Right renal pelvis (tissue), 4 donors: ENCODE measurements at regions not wholly inside any gene's neighbourhood (a gene's known extent, or its start where the extent isn't known, plus 50 kb on each side); places are given as distances from the start of the nearest gene placed in this dataset.
"Not testable (repeated sequence)": the region's sequence is repeated elsewhere in the genome, so short reads cannot be mapped to it uniquely, and the experiment has no call there.

Experiments used
- DNase-seq, 4 donors: peaks; one replicate each; pipeline ENCODE4 v3.0.0-alpha.2; 2013; ENCODE audit warnings: low read depth in 4 of 4, low spot score in 3 of 4, missing footprints in 1 of 4

GRCh38 chr1:147103416-147104155 is 68.7 kb downstream of the PRKAB2 start:
- DNase-seq = not testable (repeated sequence)

DNA sequence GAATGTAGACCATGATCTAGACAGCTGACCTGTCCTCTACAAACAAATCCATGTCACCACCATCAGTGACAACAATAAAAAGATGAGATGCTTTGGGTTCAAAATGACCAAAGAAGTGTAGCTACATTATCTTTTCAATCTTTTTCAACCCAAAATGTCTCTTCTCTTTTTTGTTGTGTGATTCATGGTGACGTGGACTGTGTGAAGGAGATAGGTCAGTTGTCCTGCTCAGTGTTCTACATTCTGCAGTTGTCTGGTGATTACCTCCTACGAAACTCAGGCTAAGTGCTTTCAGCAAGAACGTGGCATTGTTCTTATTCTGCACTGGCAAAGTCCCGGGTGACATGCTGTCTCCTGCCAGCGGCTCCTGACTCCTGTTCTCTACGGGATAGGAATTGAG is 73.1 kb downstream of the PRKAB2 start:
- no peak for DNase-seq

- DNase-seq = not testable (repeated sequence)
These were observed 73.8 kb downstream of the PRKAB2 start for GRCh38 chr1:147098338-147098973.

DNA sequence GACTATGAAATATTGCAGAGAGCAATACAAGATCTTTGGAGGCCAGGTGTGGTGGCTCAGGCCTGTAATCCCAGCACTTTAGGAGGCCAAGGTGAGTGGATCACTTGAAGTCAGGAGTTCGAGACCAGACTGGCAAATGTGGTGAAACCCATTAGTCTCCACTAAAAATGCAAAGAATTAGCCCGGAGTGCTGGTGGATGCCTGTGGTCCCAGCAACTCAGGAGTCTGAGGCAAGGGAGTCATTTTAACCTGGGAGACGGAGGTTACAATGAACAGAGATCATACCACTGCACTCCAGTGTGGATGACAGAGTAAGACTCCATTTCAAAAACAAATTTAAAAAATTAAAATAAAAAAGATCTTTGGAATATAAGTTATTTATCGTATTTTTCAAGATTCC is 76.6 kb downstream of the PRKAB2 start:
- no peak for DNase-seq

DNA sequence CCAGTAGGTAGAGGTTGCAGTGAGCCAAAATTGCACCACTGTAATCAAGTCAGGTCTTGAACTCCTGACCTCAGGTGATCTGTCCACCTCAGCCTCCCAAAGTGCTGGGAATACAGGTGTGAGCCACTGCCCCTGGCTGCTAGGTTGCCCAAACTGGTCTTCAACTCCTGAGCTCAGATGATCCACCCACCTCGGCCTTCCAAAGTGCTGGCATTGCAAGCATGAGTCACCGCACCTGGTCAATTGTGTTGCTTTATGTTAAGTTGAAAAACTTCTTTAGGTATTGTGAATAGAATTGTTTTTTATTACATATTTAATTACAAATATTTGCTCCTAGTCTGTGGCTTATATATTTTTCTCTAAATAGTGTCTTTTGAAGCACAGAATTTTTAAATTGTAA is 80.5 kb downstream of the PRKAB2 start:
- no peak for DNase-seq

DNA sequence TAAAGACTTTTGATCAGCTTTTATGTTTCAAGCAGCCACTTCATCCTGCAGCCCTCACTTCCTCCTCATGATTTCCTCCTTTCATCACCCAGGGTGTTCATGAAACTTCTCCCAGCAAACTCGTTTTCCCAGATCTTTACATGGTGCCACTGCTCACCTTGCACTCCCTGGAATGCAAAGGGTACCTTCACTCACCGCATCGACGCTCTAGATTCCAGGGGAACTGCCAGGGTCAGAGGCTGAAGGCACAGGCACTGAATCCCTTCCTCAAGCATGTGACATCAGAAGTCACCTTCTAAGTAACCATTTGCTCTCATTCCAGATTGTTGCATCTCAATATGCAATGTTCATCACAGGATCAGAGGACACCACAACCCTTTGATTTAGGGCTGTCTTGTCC is 82.8 kb downstream of the PRKAB2 start:
- no peak for DNase-seq

DNA sequence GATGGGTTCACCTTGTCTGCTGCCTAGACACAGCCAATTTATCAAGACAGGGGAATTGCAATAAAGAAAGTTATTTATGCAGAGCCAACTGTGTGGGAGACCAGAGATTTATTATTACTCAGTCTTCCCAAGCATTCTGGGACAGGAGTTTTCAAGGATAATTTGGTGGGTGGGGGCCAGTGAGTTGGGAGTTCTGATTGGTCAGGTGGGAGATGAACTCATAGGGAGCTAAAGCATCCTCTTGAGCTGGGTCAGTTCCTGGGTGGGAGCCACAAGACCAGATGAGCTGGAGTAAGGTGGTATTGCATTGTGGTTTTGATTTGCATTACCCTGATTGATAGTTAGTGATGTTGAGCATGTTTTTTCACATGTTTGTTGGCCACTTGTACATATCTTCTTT is 86.1 kb downstream of the PRKAB2 start:
- DNase-seq = no peak

GRCh38 chr1:147084273-147085096 is 87.8 kb downstream of the PRKAB2 start:
- DNase-seq = peak in 3 of 4 donors; percentile 61 to 66 (median 66)

GRCh38 chr1:147083919-147084272 is 88.4 kb downstream of the PRKAB2 start:
- DNase-seq = no peak

DNA sequence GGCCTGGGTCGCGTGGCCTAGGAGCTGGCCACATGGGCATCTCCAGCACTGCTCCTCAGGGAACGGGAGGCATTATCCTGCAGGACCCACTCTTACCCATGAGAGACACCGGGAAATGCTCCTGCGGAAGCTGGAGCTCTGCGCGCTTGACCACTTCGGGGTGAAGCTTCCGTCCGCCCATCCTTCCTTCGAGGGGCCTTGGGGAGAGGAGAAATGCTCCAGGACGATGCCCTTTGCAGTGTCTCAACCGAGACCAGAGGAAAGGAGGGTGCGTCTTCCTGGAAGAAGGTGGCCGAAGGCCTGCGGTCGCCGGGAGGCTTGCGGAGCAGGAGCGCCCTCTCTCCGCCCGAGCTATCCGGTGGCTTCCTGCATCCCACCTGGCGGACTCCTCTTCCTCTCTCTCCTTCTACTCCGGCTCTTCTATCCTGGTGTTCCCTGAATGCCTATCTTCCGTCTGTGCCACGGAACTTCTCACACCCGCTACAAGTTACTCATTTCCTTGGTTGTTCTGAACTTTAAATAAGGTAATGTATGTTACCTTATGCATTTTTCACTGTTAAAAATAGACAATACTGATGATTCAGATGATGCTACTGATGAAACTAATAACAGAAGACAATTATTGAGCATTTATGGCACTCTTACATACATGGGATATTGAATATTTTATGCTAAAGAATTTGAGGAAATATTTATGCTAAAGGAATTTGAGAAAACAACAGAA is 91.4 kb downstream of the PRKAB2 start:
- DNase-seq = no peak

GRCh38 chr1:147080006-147080661 is 92.1 kb downstream of the PRKAB2 start:
- DNase-seq = no peak

DNA sequence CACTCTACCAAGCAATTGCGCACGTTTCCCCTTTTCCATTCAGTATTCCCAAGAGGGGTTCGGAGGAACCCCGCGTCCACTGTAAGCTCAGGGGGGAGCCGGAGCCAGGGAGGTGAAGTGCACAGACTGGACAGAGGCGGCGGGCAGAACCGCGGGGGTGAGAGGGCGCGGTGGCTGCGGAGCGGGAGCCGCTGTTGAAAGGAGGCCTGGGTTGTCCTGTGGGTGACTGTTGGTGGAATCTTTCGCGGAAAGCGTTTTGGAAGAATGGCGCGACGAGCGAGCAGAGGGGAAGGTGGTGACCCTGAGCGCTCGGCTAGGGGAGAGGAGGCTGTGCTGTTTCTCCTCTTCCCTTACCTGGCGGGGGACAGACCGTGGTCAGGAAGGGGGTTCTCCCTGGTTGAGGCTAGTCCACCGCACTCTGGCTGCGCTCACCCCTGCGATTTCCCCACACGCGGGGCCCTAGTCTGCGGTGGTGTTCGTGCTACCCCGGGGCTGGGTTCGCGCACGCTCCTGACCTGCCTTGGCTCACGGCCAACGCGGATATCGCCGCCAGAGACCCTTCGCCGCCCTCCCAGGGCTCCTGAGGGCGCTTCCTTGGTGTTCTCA is 92.8 kb downstream of the PRKAB2 start:
- DNase-seq = no peak

GRCh38 chr1:147078606-147079399 is 93.5 kb downstream of the PRKAB2 start:
- DNase-seq = no peak

- no peak for DNase-seq
These were observed 94.2 kb downstream of the PRKAB2 start for GRCh38 chr1:147077936-147078605.

DNA sequence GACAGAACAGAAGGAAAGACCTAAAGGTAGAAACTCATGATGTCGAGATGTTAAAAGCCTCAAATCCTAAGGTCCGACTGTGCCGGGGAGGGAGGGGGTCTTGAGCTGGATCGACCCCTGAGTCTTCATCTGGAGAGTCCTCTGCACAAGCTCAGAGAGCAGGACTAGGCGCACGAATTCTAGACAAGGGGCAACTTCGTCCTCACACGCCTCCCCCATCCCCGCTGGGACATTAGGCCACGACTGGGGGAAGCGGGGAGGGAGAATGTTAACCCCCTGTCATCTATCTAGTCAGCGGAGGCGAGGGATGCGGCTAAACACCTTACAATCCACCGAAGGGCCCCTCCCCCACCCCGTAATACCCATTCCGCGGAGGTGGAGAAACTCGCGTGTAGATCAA is 94.7 kb downstream of the PRKAB2 start:
- no peak for DNase-seq

GRCh38 chr1:147077081-147077480 is 95.2 kb downstream of the PRKAB2 start:
- DNase-seq = no peak

GRCh38 chr1:147076442-147076841 is 95.8 kb downstream of the PRKAB2 start:
- no peak for DNase-seq
